B cell (primary cell): ENCODE measurements at regions not wholly inside any gene's neighbourhood (a gene's known extent, or its start where the extent isn't known, plus 50 kb on each side); places are given as distances from the start of the nearest gene placed in this dataset.

Experiments used
- ATAC-seq: fragments of 200-7000 bp; cut with Tn5 transposase; one replicate; pipeline ENCODE4 v1.10.0; 2021; ENCODE audit warnings: low read depth, mild to moderate bottlenecking, moderate number of reproducible peaks, moderate library complexity
- CTCF ChIA-PET: fragments of 350-600 bp; sonication (Branson Sonifier 250); formaldehyde crosslinking; loops from one replicate; lab custom pipeline; 2021; ENCODE audit warnings: antibody characterized with exemption, inconsistent platforms; lab: Charles Lee
- POLR2A ChIA-PET: fragments of 350-600 bp; sonication (Branson Sonifier 250); formaldehyde crosslinking; loops from one replicate; lab custom pipeline; 2021; ENCODE audit warnings: antibody characterized with exemption; lab: Charles Lee
- DNase-seq: peaks from one replicate; pipeline ENCODE4 v3.0.0; 2013
- H2AFZ ChIP-seq: 2 replicates; pipeline ENCODE4 v1.6.1; 2012; ENCODE audit warnings: mild to moderate bottlenecking, low read depth, low read length; ENCODE audit not compliant: insufficient read depth, poor library complexity, severe bottlenecking
- H3K27ac ChIP-seq, 2 donors: 1 replicate in 1 of 2; 2 replicates in 1 of 2; pipeline ENCODE4 v1.5.1; 2012 to 2013; ENCODE audit warnings: low read length in 2 of 2, mild to moderate bottlenecking in 2 of 2, moderate library complexity in 1 of 2
- H3K27me3 ChIP-seq, 4 experiments: fragments of 200-600 bp in 1 of 4; sonication (generic) in 1 of 4; replicated peaks in 1 of 4; 1 replicate in 2 of 4; 2 replicates in 2 of 4; pipeline versions ENCODE4 v1.6.1 to v1.7.0; 2013 to 2016; ENCODE audit warnings: low read length in 3 of 4, mild to moderate bottlenecking in 2 of 4, mixed read lengths in 1 of 4, moderate library complexity in 1 of 4; ENCODE audit not compliant: insufficient read depth in 4 of 4, control insufficient read depth in 3 of 4; ENCODE audit errors: control extremely low read depth in 1 of 4
- H3K36me3 ChIP-seq, 2 experiments: replicated peaks in 1 of 2; 1 replicate in 1 of 2; 2 replicates in 1 of 2; pipeline versions ENCODE4 v1.6.1 to v1.7.1; 2013; ENCODE audit warnings: low read length in 1 of 2; ENCODE audit not compliant: insufficient read depth in 2 of 2, control insufficient read depth in 1 of 2; ENCODE audit errors: control extremely low read depth in 1 of 2, extremely low read depth in 1 of 2
- H3K4me1 ChIP-seq, 2 donors: fragments of 200-600 bp in 1 of 2; sonication (generic) in 1 of 2; 1 replicate in 1 of 2; 2 replicates in 1 of 2; pipeline versions ENCODE4 v1.5.1 to v1.6.1; 2013 to 2017; ENCODE audit warnings: low read length in 2 of 2; ENCODE audit not compliant: control insufficient read depth in 2 of 2, insufficient read depth in 2 of 2
- H3K4me2 ChIP-seq: replicated peaks from 2 replicates; pipeline ENCODE3; 2012; ENCODE audit warnings: mild to moderate bottlenecking, low read depth, low read length; ENCODE audit not compliant: poor library complexity, severe bottlenecking
- H3K4me3 ChIP-seq, 5 experiments: fragments of 200-600 bp in 1 of 5; sonication (generic) in 1 of 5; 1 replicate in 3 of 5; 2 replicates in 2 of 5; pipeline versions ENCODE4 v1.5.1 to v1.7.0; 2011 to 2016; ENCODE audit warnings: low read length in 4 of 5, mild to moderate bottlenecking in 4 of 5, low read depth in 2 of 5, control low read depth in 1 of 5, moderate library complexity in 1 of 5; ENCODE audit not compliant: insufficient read depth in 1 of 5; ENCODE audit errors: control extremely low read depth in 1 of 5, extremely low read depth in 1 of 5
- H3K79me2 ChIP-seq: fragments of 200-600 bp; sonication (generic); one replicate; pipeline ENCODE4 v1.6.0; 2016; ENCODE audit warnings: low read length; ENCODE audit not compliant: control insufficient read depth, insufficient read depth
- H3K9ac ChIP-seq: fragments of 200-600 bp; sonication (generic); 2 replicates; pipeline ENCODE4 v1.6.1; 2017; ENCODE audit warnings: mild to moderate bottlenecking, low read length, moderate library complexity
- H3K9me3 ChIP-seq, 3 donors: one replicate each; pipeline versions ENCODE4 v1.6.1 to v1.7.1; 2013; ENCODE audit warnings: low read length in 2 of 3; ENCODE audit not compliant: control insufficient read depth in 2 of 3, insufficient read depth in 1 of 3; ENCODE audit errors: control extremely low read depth in 1 of 3
- H4K20me1 ChIP-seq: 2 replicates; pipeline ENCODE4 v1.6.0; 2012; ENCODE audit warnings: mild to moderate bottlenecking, low read length; ENCODE audit not compliant: insufficient read depth, control insufficient read depth, poor library complexity, severe bottlenecking
- H3K27ac Mint-ChIP-seq: one replicate; pipeline ENCODE4 v1.8.0; 2021; ENCODE audit warnings: mixed read lengths
- H3K27me3 Mint-ChIP-seq: one replicate; pipeline ENCODE4 v1.8.0; 2021; ENCODE audit warnings: mixed read lengths
- H3K4me1 Mint-ChIP-seq: one replicate; pipeline ENCODE4 v1.8.0; 2021; ENCODE audit warnings: mixed read lengths
- H3K4me3 Mint-ChIP-seq: one replicate; pipeline ENCODE4 v1.8.0; 2021; ENCODE audit warnings: mixed read lengths
- H3K9me3 Mint-ChIP-seq: one replicate; pipeline ENCODE4 v1.8.0; 2022; ENCODE audit warnings: mixed read lengths; ENCODE audit not compliant: insufficient read depth
- CTCF ChIP-seq: fragments of 200-600 bp; IDR thresholded peaks from one replicate; pipeline ENCODE4 v1.8.0; 2022; ENCODE audit warnings: antibody characterized with exemption, mild to moderate bottlenecking
- EZH2 ChIP-seq: IDR thresholded peaks from 2 replicates; pipeline ENCODE4 v1.6.1; 2012; ENCODE audit warnings: borderline replicate concordance, low read depth, mild to moderate bottlenecking, moderate library complexity, low read length; ENCODE audit not compliant: insufficient read depth, poor library complexity, severe bottlenecking
- WGBS: methylation state at CpG from one replicate; pipeline ENCODE4 v1.1.5; 2013; ENCODE audit warnings: missing lambda C conversion rate; ENCODE audit not compliant: insufficient coverage; 5-methylcytosine and 5-hydroxymethylcytosine counted together
- intact Hi-C: fragments of 100-400 bp; cut with micrococcal nuclease; formaldehyde crosslinking; loops from one replicate; pipeline ENCODE4 v1.10.0; 2022

GRCh38 chr4:138612428-138612827 is 370.3 kb upstream of the SLC7A11 start:
- no peak overlapping the region for H3K4me3 ChIP-seq
- H3K9ac ChIP-seq = no peak overlapping the region
- Mint-ChIP-seq H3K27me3 (no peaks in the 10 kb centered on the region), H3K27ac (no peak overlapping the region), H3K4me3 (no peak overlapping the region), H3K4me1 (no peaks in the 10 kb centered on the region), H3K9me3 (no peaks in the 10 kb centered on the region)
- H4K20me1 ChIP-seq = no peaks in the 10 kb centered on the region
- ATAC-seq = no peak
- H3K4me2 ChIP-seq = no peak overlapping the region
- no peaks in the 10 kb centered on the region for H3K4me1 ChIP-seq
- intact Hi-C loops = no loop called here
- DNase-seq = no peak
- no peak overlapping the region for H2AFZ ChIP-seq
- WGBS = no CpG with 5 or more reads among the region's 1 CpG
- no peak for TF ChIP-seq EZH2
- TF ChIP-seq CTCF = no peak
- POLR2A ChIA-PET = no interaction called here
- no peaks in the 10 kb centered on the region for H3K27me3 ChIP-seq
- CTCF ChIA-PET = no interaction called here
- no peaks in the 10 kb centered on the region for H3K79me2 ChIP-seq
- no peak overlapping the region for H3K27ac ChIP-seq
- no peaks in the 10 kb centered on the region for H3K36me3 ChIP-seq
- H3K9me3 ChIP-seq = peaks cover 0 to 8% (median 0%) of the 10 kb centered on the region in 3 donors

- Histone ChIP-seq H3K4me1 (no peaks in the 10 kb centered on the region), H3K9ac (no peak overlapping the region), H3K36me3 (no peaks in the 10 kb centered on the region), H2AFZ (no peak overlapping the region), H3K9me3 (peaks cover 0 to 8% (median 0%) of the 10 kb centered on the region in 3 donors), H4K20me1 (no peaks in the 10 kb centered on the region), H3K27me3 (no peaks in the 10 kb centered on the region), H3K4me2 (no peak overlapping the region), H3K79me2 (no peaks in the 10 kb centered on the region), H3K27ac (no peak overlapping the region), H3K4me3 (no peak overlapping the region)
- ChIA-PET POLR2A (no interaction called here), CTCF (no interaction called here)
- WGBS = no CpG with 5 or more reads among the region's 2 CpGs
- Mint-ChIP-seq H3K27ac (no peak overlapping the region), H3K4me1 (no peaks in the 10 kb centered on the region), H3K9me3 (no peaks in the 10 kb centered on the region), H3K27me3 (no peaks in the 10 kb centered on the region), H3K4me3 (no peak overlapping the region)
- TF ChIP-seq CTCF (no peak), EZH2 (no peak)
- no peak for ATAC-seq
- DNase-seq = no peak
- intact Hi-C loops = no loop called here
Observed at GRCh38 chr4:138611721-138612120, 369.6 kb upstream of the SLC7A11 start.
